Cardiac fibroblast (primary cell): ENCODE measurements at regions not wholly inside any gene's neighbourhood (a gene's known extent, or its start where the extent isn't known, plus 50 kb on each side); places are given as distances from the start of the nearest gene placed in this dataset.

Source experiments
- DNase-seq, 2 donors: peaks; one replicate each; pipeline versions ENCODE4 v3.0.0 to v3.0.0-alpha.2; 2010; ENCODE audit warnings: low read depth in 2 of 2
- H3K4me3 ChIP-seq, 2 donors: replicated peaks in 1 of 2; 1 replicate in 1 of 2; 2 replicates in 1 of 2; pipeline ENCODE4 v1.5.1; 2011; ENCODE audit warnings: low read depth in 2 of 2, low read length in 2 of 2, mild to moderate bottlenecking in 2 of 2, moderate library complexity in 1 of 2
- TF ChIP-seq, protein P1 (sequence below): IDR thresholded peaks from one replicate; pipeline ENCODE4 v1.5.1; 2011; ENCODE audit warnings: low read depth, mild to moderate bottlenecking, low read length, inconsistent platforms

DNA sequence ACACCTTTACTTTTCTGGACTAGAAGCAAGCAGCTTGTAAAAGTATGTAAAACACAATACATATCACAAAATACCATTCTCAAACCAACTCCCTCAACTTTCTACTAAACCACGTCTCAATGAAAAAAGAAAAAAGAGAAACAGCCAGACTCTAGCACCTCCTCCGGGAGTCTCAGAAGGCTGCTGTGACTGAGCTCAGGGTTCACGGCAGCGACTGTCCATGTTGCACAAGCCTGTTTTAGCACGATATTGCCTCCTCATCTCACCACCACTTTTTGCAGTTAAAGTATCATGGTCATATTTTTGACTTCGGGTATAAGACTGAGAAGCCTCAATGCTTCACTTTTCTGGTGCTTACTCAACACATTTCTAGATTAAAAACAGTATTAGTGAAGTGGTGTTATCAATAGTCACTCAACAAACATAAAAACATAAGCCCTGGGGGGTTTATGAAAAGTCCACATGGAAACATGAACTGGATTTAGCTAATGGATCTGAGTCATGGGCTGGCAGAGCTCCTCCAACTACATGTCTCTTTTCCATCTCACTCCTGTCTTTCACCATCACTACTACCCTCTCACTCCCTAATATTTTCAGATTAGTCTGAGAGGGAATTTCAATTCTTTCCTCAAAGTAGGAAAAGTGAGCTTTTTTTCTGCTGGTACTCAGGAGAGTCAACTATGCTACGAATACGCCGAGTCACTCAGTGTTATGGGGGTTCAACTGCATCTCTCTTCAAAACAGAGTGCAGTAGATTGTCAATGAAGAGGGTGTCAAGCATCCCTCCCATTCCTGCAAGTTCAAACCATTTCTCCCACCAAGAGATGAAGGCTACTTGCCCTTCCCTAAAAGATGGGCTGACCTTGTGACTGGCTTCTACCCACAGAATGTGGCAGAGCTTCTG, 113.7 kb downstream of the OSR1 start:
- no peak overlapping the region for H3K4me3 ChIP-seq
- DNase-seq, result peak; percentile 18 to 21
- TF ChIP-seq, protein P1, sequence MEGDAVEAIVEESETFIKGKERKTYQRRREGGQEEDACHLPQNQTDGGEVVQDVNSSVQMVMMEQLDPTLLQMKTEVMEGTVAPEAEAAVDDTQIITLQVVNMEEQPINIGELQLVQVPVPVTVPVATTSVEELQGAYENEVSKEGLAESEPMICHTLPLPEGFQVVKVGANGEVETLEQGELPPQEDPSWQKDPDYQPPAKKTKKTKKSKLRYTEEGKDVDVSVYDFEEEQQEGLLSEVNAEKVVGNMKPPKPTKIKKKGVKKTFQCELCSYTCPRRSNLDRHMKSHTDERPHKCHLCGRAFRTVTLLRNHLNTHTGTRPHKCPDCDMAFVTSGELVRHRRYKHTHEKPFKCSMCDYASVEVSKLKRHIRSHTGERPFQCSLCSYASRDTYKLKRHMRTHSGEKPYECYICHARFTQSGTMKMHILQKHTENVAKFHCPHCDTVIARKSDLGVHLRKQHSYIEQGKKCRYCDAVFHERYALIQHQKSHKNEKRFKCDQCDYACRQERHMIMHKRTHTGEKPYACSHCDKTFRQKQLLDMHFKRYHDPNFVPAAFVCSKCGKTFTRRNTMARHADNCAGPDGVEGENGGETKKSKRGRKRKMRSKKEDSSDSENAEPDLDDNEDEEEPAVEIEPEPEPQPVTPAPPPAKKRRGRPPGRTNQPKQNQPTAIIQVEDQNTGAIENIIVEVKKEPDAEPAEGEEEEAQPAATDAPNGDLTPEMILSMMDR, result no peak

DNA sequence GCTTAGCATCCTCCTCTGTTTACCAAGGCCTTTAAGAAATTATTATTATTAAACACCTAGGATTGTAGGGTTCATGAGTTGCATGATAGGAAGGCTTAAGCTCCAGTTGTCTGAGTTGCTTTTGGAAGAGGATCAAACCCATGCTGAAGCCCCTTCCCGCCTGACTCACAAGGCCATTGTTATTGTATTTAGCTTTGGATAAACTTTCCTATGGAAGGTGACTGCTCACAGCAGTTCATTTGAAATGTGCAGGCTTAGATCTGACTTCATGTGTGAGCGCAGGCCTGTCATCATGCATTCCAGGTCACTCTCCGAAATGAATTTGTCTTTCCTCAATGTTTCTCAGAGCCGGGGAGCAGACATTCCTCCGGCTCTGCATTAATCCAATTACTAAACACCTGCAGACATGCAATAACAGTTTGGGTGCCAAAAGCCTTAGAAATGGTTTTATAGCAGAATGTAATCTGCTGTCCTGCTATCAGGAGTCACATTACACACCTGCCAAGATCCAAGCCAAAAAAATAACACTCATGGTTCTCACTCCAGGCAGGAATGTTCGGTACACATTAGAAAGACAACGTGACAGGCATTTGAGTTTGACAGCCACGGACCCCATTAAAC, 119.9 kb downstream of the OSR1 start:
- DNase-seq, result no peak
- TF ChIP-seq, protein P1, result no peak
- H3K4me3 ChIP-seq, result no peak overlapping the region

DNA sequence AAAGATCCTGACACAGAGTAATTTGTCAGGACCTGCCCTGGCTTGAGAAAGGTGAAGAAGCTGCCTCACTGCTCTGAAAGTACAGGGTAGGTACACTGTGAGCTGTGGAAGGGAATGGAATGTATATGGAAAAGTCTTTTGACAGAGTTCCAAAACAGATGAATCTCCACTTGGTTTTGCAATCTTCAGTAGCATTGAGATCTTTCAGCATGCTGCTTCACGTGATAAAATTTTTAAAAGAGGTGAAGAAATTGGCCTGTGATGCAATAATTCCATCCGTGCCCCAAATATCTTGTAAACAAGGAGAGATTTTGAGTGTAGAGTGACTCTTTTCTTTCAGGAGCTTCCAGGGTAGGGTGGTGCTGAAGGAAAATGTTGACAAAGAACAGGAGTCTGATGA, 123.1 kb downstream of the OSR1 start:
- peak; percentile 85 to 86 for DNase-seq
- TF ChIP-seq, protein P1, result no peak
- H3K4me3 ChIP-seq, result no peak overlapping the region

DNA sequence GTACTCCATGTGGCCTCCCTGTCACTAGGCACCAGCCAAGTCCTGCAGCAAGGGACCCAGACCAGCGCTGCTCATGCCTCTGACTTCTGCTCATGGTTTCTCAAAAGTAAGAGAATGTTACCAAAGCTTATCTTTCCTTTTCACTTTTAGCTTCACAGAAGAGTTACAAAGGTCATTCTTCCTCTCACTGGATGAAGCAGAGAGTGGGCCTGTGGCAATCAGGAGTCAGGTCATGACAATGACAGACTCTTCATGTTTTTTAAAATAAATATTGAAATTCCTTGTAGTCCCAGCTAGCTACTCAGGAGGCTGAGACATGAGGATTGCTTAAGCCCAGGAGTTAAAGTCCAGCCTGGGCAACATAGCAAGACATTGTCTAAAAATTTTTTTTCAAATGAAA, 126.1 kb downstream of the OSR1 start:
- no peak overlapping the region for H3K4me3 ChIP-seq
- TF ChIP-seq, protein P1, result no peak
- no peak for DNase-seq

DNA sequence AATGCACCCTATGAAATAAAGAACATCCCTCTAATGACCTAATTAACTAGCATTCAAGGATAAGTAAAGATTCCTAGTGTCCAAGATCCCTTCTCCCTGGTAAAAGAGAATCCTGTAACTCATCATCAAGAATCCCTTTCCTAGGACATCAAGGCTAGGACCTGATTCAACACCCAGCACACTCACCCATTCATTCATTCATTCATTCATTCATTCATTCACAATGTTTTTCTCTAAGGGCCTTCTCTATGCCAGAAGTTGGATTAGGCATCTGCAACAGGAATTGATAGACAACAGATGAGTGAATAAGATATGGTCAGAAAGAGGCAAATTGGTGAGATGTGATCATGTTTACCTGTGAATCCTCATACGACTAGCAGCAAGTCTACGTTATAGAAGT, 126.8 kb downstream of the OSR1 start:
- TF ChIP-seq, protein P1, result no peak
- DNase-seq, result no peak
- no peak overlapping the region for H3K4me3 ChIP-seq

GRCh38 chr2:19230626-19231025, 127.8 kb downstream of the OSR1 start:
- TF ChIP-seq, protein P1, result no peak
- H3K4me3 ChIP-seq, result no peak overlapping the region
- DNase-seq, result no peak
